ENCODE measurements at regions not wholly inside any gene's neighbourhood (a gene's known extent, or its start where the extent isn't known, plus 50 kb on each side); places are given as distances from the start of the nearest gene placed in this dataset.
A peak's percentile ranks its signal among the peaks of the same experiment; 100 is the strongest.
"Not testable (repeated sequence)": the region's sequence is repeated elsewhere in the genome, so short reads cannot be mapped to it uniquely, and the experiment has no call there.

DNA sequence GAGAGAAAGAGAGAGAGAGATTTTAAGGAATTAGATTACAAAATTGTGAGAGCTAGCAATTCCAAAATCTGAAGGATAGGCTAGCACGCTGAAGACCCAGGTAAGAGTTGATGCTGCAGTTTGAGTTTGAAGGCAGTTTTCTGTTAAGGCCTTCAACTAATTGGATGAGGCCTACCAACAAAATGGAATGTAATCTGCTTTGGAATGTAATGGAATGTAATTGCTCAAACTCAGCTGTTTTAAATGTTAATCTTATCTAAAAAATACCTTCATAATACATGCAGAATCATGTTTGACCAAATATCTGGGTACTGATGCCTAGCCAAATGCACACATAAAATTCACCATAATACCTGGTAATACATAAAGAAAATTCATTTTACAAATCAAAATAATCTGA lies 976.1 kb downstream of the LTN1 start:
- no peak overlapping the region for H3K4me3 ChIP-seq
- no peak for DNase-seq
- no peaks in the 10 kb centered on the region for H3K4me1 ChIP-seq
- no peaks in the 10 kb centered on the region for H3K27me3 ChIP-seq
- in situ Hi-C loops (cut with MboI; ENCODE audit: low pct_ligation_motif_present in 1 of 4, low pct_unique_long_range_greater_than_20kb in 1 of 4, low sequenced_read_pairs in 3 of 4): no loop called here
- 100% methylated on average over 1 of the region's 1 CpG for WGBS, 2 donors (ENCODE audit: low coverage in 1 of 2)
- H3K36me3 ChIP-seq: no peaks in the 10 kb centered on the region
- intact Hi-C loops (cut with DNase I; ENCODE audit: low total_unique reads): no loop called here
- H3K9me3 ChIP-seq: no peaks in the 10 kb centered on the region
- no peak overlapping the region for H3K27ac ChIP-seq
- TF ChIP-seq EP300 (IDR thresholded peaks at IDR 0.05; ENCODE audit: low read depth) (no peak), POLR2A (IDR thresholded peaks at IDR 0.05) (no peak)

DNA sequence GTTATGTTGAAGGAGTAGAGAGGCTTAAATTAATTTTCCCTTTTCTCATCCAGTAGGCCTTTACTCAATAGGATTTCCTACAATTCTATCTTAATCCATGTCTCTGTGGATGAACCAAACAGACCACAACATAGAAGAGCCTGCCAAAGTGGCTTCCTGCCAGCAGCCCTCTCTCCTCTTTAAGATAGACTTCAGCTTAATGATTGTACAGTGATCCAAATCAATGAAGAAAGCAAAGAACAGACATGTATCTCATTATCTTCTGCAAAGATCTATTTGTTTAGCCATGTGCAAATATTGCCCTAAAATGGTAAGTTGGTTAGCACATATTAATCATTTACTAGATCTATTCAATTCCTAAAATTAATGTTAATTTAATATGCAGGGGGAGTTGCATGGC lies 979.6 kb downstream of the LTN1 start:
- H3K9me3 ChIP-seq; intact Hi-C loops (cut with DNase I; ENCODE audit: low total_unique reads); H3K4me1 ChIP-seq; in situ Hi-C loops (cut with MboI; ENCODE audit: low pct_ligation_motif_present in 1 of 4, low pct_unique_long_range_greater_than_20kb in 1 of 4, low sequenced_read_pairs in 3 of 4); H3K4me3 ChIP-seq; H3K27me3 ChIP-seq; DNase-seq; H3K36me3 ChIP-seq; H3K27ac ChIP-seq: not testable (repeated sequence)

DNA sequence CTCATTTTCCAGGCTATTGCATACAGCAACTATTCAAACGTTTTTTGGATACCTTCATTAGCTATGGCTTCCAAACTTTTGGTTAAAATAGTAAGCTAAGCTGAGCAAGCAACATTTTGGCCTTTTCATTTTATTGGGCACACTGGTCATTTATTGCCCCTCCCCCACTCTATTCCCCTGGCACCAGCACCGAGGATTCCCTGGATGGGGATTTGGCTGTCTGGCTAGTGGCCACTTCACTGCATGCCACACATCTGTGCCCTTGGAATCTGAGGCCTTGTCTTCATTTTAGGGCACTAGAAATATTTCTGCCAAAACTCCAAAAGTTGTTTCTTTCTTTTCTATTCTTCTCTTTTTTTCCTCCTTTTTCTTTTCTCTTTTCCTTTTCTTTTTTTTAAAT lies 980.7 kb downstream of the LTN1 start:
- H3K4me3 ChIP-seq; H3K4me1 ChIP-seq; H3K27ac ChIP-seq; H3K9me3 ChIP-seq; DNase-seq; H3K36me3 ChIP-seq; in situ Hi-C loops (cut with MboI; ENCODE audit: low pct_ligation_motif_present in 1 of 4, low pct_unique_long_range_greater_than_20kb in 1 of 4, low sequenced_read_pairs in 3 of 4); intact Hi-C loops (cut with DNase I; ENCODE audit: low total_unique reads); H3K27me3 ChIP-seq: not testable (repeated sequence)
- 37% methylated on average over 2 of the region's 2 CpGs; no CpG with 5 or more reads in 1 of the 2 donors for WGBS, 2 donors (ENCODE audit: low coverage in 1 of 2)

DNA sequence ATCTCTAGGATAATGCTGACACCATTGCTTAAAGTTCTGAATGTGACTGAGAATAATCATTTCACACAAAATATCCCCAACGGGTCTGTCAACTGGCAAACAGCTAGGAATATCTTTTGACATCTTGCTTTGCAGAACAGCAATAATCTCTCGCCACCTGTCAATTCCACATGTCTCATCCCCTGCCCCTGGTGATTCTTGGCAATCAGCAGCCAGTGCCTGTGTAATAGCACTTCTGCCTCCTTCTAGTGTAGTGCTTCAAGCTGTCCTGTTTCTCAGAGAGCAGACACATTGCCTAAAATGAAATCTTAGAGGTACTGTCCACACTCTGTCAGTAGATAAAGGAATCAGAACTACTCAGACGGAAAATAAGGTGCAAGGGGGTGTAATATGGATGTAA lies 984.4 kb downstream of the LTN1 start:
- H3K36me3 ChIP-seq; in situ Hi-C loops (cut with MboI; ENCODE audit: low pct_ligation_motif_present in 1 of 4, low pct_unique_long_range_greater_than_20kb in 1 of 4, low sequenced_read_pairs in 3 of 4); H3K4me1 ChIP-seq; H3K4me3 ChIP-seq; DNase-seq; H3K27ac ChIP-seq; H3K9me3 ChIP-seq; intact Hi-C loops (cut with DNase I; ENCODE audit: low total_unique reads); H3K27me3 ChIP-seq: not testable (repeated sequence)
- WGBS, 2 donors (ENCODE audit: low coverage in 1 of 2): 50 to 78% methylated on average over 2 to 3 of the region's 3 CpGs

DNA sequence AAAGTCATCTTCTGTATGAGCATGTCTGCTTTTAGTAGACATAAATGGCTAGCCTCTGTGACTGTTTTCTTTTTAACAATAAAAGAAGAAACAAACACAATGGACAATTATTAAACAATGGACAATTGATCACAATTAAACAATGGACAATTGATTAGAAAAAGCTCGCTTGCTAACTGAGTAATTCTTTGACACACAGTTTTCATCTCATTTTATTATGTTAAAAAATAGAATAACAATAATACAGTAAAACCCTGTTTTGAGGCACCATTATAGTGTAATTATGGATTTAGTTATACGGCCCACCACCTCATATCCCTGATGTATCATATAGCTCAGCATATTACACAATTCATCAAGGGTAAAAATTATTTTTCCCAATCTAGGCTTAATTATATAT lies 989.0 kb downstream of the LTN1 start:
- H3K9me3 ChIP-seq; in situ Hi-C loops (cut with MboI; ENCODE audit: low pct_ligation_motif_present in 1 of 4, low pct_unique_long_range_greater_than_20kb in 1 of 4, low sequenced_read_pairs in 3 of 4); H3K27ac ChIP-seq; H3K27me3 ChIP-seq; H3K4me1 ChIP-seq; H3K4me3 ChIP-seq; intact Hi-C loops (cut with DNase I; ENCODE audit: low total_unique reads); DNase-seq; H3K36me3 ChIP-seq: not testable (repeated sequence)
- WGBS, 2 donors (ENCODE audit: low coverage in 1 of 2): 100% methylated on average over 1 to 2 of the region's 2 CpGs

DNA sequence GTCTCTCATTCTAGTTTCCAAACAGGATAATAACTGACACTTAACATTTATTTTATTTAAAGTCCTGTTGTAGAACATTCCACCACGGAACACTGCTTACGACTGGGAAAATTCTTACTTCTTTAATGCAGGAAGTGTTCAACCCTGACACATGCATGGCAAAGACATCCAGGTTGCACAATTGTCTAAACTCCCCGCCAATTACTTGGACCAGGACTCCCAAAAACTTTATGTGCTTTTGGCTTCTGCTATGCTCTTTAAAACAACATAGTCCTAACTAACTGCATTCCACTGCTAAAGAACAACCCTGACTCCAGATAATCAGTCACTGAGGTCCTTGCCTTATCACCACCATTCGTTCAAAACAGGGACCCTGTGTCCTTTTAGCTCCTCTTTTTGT lies 995.8 kb downstream of the LTN1 start:
- in situ Hi-C loops (cut with MboI; ENCODE audit: low pct_ligation_motif_present in 1 of 4, low pct_unique_long_range_greater_than_20kb in 1 of 4, low sequenced_read_pairs in 3 of 4); H3K4me3 ChIP-seq; DNase-seq; H3K9me3 ChIP-seq; H3K4me1 ChIP-seq; H3K36me3 ChIP-seq; intact Hi-C loops (cut with DNase I; ENCODE audit: low total_unique reads); H3K27me3 ChIP-seq: not testable (repeated sequence)
- WGBS, 2 donors (ENCODE audit: low coverage in 1 of 2): 44 to 69% methylated on average over 4 of the region's 4 CpGs
- peak overlapping the region in 1 of 4 donors; percentile 52 for H3K27ac ChIP-seq

DNA sequence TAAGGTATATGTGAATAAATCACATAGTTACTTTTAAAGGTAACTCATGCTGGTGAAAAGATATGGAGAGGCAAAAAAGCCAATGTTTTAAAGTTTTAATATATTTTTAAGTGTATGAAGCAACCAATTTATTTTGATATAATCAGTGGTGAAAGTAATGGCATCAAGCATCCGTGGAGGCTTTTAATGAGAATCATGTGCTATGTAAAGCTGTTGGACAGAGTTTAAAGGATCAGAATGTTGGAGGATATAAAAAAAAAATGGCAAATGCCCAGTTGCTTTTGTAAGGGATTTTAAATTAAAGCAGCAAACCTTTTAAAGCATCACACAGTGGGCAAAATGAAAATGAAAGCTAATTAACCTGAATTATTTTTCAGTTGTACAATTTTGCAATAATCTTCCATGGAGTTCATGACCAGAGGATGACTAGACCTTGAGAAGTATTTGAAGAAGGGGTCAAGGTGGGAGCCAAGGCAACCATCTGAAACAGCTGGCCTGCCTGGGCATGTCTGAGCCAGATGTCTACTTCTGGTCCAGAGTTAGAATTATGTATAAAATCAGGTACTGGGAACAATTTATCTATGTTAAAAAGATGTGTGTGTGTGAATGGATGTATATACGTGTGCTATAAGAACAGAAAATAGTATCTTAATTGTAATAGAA lies 1007.9 kb downstream of the LTN1 start:
- H3K4me1 ChIP-seq; H3K4me3 ChIP-seq; H3K27ac ChIP-seq; in situ Hi-C loops (cut with MboI; ENCODE audit: low pct_ligation_motif_present in 1 of 4, low pct_unique_long_range_greater_than_20kb in 1 of 4, low sequenced_read_pairs in 3 of 4); intact Hi-C loops (cut with DNase I; ENCODE audit: low total_unique reads); H3K27me3 ChIP-seq; H3K36me3 ChIP-seq; H3K9me3 ChIP-seq; DNase-seq: not testable (repeated sequence)
- 66 to 72% methylated on average over 2 of the region's 2 CpGs for WGBS, 2 donors (ENCODE audit: low coverage in 1 of 2)

DNA sequence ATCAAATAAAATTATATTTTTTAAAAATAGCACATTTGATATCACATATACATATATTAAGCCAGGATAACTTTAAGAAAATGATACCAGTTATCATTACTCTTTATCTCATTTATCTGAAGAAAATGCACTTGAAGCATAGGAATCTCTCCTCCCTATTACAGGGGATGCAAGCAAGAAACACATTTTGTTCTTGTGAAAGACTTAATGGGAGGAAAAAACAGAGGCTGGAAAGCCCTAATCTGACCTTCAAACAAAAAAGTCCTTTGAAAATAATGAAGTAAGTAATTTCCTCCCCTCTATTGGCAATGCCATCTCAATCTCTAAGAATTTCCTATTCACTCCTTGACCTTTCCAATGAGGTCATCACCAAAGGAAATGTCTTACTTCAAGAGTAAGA lies 1012.6 kb upstream of the ADAMTS5 start:
- H3K27me3 ChIP-seq; H3K4me1 ChIP-seq; H3K9me3 ChIP-seq; H3K4me3 ChIP-seq; in situ Hi-C loops (cut with MboI; ENCODE audit: low pct_ligation_motif_present in 1 of 4, low pct_unique_long_range_greater_than_20kb in 1 of 4, low sequenced_read_pairs in 3 of 4); H3K27ac ChIP-seq; intact Hi-C loops (cut with DNase I; ENCODE audit: low total_unique reads); H3K36me3 ChIP-seq; DNase-seq: not testable (repeated sequence)

Data from transverse colon (tissue), 4 donors.